SHP77 (cell line): ENCODE measurements at regions not wholly inside any gene's neighbourhood (a gene's known extent, or its start where the extent isn't known, plus 50 kb on each side); places are given as distances from the start of the nearest gene placed in this dataset.
"Not testable (repeated sequence)": the region's sequence is repeated elsewhere in the genome, so short reads cannot be mapped to it uniquely, and the experiment has no call there.

Experiments used
- DNase-seq, 2 experiments: peaks; one replicate each; lab custom pipeline; 2025; lab: John Stamatoyannopoulos, UW

DNA sequence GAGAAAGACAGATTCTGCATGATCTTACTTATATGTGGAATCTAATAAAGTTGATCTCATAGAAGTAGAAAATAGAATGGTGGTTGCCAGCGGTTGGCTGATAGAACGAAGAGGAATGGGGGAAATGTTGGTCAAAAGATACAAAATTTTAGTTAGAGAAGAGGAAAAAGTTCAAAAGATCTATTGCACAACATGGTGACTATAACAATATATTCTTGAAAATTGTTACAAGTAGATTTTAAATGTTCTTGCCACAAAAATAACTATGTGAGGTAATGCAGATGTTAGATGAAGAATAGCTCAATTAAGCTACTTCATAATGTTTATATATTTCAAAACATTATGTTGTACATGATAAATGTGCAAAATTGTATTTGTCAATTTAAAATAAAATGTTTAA is 112.3 kb upstream of the SMIM30 start:
- no peak for DNase-seq

DNA sequence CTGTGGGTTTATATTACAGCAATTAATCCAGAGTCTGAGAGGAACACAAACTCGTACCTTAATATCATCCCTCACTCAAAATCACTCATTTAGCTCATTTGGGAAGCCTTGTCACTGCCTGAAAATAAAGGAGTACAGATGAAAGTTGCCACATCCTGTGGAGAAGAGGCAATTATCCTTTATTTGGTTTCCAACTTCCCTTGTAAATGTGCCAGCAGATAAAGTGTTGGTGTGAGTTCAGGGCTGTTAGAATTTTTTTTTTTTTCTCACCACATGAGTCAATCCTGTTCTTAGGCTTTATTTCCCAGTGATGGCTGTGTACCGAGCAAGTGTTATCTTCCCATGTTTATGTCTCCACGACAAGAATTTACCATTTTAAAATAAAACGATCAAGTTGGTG is 99.0 kb upstream of the SMIM30 start:
- DNase-seq = no peak

DNA sequence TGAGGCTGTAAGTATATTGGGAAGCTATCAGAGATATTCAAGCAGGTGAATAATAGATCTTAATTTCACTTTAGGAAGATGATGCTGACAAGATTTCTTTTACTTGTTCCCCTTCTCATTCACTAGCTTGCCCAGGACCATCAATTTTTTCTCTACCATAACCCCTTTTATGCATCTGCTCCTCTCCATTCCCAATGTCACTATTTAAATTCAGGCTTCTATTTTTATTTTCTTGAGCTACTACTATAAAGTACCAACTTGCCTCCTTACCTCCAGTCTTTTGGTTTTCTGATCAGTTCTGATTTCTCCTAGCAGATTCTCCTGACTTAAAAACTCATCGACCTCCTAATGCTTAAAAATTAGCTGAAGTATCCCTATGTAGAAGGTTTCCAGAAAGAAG is 97.7 kb upstream of the SMIM30 start:
- DNase-seq = no peak

DNA sequence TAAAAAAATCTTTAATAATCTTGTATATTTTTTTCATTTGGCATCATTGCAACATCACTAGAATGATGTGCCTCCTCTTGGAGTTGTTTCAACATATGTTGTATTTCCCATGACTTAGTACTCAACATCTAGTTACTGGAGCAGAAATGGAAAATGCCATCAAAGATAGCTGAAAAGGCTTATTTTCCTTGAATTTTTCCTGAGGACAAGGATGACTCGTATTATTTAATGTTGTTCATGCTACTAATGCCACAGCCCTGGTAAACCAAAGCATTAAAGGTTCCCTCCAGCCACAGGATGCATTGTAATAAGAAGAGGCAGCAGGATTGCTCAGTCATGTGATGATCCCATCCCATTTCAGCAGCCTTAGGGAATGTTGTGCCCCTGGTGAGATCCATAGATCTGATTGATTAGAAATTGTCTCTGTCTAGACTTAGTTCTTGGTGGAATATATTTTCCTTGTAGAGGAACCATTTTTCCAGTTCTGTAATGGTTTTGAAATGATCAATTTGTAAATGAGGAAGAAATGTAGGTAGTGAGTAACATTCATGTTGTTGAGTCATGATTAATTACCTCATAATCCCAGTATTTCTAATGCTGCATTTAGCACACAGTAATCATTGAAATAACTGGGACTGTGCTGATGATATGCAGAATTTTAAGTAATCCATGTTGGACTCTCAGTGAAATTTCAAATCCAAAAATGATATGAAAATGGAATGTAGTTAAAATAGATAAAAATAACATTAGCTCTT is 91.3 kb upstream of the SMIM30 start:
- DNase-seq = no peak

DNA sequence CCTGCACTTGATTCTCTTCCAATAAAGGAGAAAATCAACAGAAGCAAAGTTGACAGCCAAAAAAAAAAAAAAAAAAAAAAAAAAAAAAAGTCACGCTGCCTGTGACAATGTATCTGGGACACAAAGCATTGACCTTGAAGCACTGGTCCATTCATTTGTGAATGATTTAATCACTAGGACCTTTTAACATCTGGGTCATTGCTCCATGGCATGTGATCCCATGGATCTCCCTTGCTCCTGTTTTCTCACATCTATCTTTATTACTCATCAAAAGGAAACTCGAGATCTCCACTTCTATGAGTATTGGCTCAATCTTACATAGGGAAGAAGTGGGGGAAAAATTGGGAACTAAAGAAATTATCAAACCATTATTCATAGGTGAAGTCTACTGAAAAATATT is 89.6 kb upstream of the SMIM30 start:
- DNase-seq = no peak

DNA sequence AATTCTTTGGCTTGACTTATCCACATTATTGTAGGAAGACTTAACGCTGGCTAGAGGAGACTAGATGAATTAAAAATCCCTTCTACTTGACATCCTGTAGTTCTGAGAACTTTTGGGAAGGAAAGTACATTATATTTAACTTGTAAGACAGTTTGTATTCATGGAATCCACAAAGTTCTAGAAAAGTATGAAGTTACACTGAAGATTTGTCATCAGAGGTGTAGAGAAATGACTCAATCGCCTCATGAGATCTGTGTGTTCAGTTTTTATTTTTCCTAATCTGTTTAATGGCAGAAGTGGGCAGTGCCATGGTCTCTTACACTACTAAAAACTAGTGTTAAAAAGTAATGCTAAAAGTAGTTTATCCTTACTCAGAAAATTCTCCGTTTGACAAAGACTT is 89.1 kb upstream of the SMIM30 start:
- DNase-seq = no peak

DNA sequence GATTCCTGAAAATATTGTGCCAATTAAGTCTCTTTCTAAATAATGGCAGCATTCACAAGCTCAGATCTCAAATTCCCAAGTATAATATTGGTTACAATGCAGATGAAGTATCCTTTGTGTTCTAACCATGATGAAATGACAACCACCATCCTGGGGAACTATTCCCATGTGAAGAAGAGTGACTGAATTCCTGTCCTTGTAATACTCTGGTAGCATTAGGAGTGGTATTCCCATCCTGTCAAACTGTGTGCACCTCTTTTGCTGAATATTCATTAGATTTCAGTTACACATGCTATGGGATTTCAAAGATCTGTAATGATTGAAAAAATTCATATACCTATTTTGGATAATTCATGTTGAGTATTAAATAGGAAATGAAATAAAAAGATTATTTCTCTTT is 86.1 kb upstream of the SMIM30 start:
- DNase-seq = no peak

DNA sequence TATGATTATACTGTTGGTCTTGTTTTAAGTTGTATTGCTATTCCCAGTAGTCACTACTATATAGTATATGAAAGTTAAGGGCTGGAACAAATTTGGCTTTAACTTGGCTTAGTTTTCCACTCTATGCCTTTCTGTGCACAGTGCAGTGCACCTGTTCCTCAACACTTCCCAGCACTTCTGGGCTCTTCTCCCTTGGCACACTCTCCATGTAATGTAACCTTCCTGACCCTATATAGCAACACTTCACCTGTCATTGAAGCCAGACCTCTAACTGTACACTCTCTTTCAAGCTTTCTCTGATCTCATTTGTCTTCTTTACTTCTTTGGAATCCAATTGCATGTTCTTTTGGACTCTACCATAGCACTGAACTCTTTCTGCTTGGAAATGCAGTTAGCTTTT is 83.9 kb upstream of the SMIM30 start:
- DNase-seq = no peak

DNA sequence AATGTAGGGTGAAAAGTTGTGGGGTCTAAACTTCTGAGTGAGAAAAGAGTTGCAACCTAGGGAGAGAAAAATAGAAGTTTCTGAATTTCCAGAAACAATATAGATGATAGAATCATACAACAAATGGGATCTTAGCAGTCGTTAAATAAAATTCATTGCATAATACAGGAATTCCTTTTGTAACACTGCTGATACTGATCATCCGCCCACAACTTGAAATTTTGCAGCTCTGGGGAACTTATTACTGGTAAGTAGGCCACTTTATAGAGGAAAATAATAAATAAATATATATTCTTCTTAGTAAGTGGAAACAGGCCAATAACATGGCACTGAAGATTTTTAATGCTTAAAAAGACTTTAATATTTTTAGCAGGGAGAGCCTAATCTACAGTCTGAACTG is 81.9 kb upstream of the SMIM30 start:
- DNase-seq = no peak

DNA sequence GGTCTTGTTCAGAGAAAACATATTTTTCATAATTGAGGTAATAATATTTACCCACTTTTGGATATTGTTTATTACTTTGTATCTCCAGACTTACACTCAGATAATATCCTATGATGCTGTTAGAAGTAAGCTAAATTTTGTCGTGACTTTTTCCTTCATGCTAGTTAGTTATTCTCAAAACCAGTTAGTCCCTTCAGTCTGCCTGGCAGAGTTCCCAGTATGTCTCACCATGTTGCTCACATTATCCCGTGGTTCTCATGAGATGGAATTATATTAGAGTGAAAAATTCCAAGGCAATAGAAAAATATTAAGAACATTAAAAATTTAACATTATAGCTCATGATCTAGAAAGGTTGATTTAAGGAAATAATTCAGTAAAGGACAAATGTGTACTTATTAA is 81.5 kb upstream of the SMIM30 start:
- no peak for DNase-seq

DNA sequence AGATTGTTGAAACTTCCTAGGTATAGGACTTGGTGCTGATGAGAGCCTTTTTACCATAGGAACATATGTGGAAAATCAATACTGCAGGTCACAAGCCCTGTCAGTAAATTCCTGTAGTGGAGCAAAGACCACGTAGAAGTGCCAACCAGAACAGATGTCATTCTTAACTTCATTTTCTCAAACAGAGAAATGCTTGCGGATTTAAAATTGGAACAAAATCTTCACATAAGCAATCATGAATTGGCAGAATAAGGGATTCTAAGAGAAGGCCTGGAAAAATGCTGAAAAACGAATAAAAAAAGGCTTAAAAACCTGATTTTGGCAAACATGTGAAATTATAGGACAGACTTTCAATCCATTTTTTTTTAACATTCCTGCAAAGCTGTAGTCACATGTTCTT is 80.8 kb upstream of the SMIM30 start:
- DNase-seq = no peak

DNA sequence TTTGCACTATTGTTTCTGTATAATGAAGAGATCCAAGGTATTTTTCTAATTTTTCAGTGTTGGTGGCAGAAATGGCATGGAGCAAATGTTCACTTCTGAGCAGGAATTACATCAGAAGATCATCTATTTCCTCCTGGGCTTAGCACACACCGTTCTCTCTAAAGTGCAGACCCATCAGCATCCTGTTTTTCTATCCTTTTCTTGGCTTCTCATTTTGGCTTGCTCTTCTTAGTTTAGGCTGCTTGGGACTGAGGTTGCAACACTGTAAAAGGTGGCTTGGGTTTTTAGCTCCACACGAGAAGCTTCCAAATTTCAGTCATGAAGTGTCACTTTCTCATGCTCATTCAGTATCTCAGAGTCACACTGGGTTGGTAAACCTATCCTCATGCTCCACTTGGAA is 79.9 kb upstream of the SMIM30 start:
- no peak for DNase-seq

DNA sequence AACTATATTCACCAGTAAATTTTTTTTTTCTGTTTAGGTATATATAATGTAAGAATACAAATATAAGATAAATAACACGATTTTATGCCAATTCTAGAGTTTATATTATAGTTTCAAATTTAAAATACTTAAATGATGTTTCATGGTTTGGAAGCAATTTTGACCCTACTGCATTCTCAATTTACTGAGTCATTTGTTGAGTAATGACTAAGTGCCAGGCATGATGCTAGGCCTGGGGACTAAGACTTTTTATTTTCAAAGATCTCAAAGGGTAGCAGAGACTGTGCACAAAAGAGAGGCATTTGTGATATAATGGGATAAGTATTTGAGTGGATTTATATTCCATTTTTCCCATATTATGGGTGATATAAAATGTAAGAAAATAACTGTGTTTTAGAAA is 78.9 kb upstream of the SMIM30 start:
- DNase-seq = no peak

DNA sequence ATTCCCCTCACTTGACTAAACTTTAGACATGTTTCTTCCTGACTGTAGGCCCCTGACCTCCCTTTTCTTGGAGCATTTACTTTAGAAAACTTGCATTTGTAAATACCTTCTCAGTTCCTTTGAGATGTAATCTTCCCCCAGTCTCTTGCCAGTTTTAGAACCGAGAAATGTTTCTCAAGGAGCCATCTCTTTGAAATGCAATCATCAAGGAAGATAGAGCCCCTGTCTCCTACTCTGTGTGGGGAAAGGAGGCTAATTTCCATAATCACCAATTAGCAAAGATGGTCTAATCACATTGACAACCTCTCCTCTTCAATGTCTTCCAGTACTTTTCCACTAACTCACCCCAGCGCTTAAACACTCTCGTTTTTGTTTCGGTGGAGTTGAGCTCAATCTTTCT is 70.0 kb upstream of the SMIM30 start:
- DNase-seq = no peak

DNA sequence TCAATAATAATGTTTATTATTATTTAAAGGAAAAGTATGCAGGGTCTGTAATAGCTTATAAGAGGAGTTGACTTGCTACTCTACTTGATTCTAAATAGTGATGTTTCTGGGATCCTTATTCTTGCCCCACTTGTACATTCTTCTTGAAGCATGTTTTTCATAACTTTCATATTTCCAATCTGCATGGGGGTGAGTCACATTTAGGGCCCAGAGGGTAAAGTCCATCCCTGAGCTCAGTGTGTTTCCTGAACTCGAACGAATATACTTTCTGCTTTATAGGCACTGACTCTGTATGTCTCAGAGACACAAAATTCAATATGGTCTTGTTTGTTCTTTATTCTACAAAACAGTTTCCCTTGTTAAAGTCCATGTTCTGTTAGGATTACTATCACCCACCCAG is 61.0 kb upstream of the SMIM30 start:
- no peak for DNase-seq

DNA sequence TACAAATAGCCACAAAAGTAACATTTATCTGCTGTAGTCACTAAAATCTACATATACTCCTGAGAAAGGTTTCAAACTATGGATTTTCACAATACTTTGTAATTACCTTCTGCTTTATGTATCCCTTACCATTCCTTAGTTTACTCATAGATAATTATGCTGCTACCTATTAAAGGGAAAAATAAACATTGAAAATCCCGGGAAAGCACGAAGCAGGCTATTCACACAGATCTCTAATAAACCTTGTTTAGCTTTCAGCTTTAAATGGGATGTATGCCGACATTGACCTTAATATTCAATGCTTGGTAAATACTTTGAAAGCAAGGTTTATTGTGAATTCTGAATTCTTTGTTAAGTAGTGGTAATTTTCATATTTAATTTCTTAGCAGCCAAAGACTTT is 58.5 kb upstream of the SMIM30 start:
- DNase-seq = no peak

DNA sequence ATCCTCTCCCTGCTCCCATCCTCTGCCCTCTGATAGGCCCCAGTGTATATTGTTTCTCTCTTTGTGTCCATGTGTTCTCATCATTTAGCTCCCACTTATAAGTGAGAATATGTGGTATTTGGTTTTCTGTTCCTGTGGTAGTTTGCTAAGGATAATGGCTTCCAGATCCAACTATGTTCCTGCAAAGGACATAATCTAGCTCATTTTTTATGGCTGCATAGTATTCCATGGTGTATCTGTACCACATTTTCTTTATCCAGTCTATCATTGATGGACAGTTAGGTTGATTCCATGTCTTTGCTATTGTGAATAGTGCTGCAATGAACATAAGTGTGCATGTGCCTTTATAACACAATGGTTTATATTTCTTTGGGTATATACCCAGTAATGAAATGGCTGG is 57.8 kb upstream of the SMIM30 start:
- DNase-seq = not testable (repeated sequence)

DNA sequence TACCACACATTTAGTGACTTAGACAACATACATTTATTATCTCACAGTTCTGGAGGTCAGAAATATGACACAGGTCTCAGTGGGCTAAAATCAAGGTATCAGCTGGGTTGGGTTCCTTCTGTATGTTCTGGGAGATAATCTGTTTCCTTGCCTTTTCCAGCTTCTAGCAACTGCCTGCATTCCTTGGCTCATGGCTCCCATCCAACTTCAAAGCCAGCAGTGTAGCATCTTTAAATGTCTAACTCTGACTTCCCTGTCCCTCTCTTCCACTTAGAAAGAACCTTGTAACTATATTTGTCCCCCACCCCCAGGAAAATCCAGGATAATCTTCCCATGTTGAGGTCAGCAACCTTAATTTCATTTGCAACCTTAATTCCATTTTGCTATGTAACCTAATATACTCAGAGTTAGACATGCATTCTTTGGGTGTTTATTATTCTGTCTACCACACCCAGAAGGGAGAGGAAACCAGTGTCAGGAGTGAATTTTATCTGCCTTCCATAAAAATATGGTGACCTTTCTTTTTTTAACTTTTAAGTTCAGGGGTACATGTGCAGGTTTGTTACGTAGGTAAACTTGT is 57.3 kb upstream of the SMIM30 start:
- DNase-seq = no peak

DNA sequence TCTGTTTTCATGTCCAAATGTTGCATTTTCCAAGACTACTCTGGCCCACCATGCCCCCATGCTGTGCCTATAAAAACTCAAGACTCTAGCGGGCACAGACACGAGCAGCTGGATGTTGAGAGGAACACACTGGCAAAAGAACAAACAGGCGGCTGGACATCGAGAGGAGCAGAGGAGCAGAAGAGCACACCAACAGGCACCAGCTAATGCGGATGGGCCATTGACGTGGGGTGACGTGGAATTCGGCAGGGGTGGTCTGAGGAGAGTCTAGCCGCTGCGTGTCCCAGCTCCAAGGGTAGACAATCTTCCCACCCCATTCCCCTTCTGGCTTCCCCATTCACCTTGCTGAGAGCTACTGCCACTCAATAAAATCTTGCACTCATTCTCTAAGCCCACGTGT is 54.4 kb upstream of the SMIM30 start:
- DNase-seq = no peak

DNA sequence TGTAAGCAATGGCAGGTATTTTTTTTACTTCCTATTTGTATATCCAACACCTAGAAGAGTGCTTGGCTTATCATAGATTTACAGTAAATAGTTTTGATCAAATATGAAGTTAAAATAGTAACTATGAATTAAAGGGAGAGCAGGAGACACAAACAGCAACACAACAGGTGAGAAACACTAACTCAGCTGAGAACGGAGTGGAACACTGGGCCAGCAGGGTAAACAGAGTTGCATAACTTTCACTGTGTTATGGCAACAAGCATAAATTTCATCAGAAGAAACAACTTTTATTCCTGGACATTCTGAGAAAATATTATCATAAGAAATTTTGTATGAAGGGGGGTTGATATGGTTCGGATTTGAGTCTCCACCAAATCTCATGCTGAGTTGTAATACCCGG is 52.2 kb upstream of the SMIM30 start:
- DNase-seq = no peak
